Panc1 (cell line): ENCODE measurements at regions not wholly inside any gene's neighbourhood (a gene's known extent, or its start where the extent isn't known, plus 50 kb on each side); places are given as distances from the start of the nearest gene placed in this dataset.

Experiments
- ATAC-seq: fragments of 200-7000 bp; cut with Tn5 transposase; 2 replicates; pipeline ENCODE4 v1.9.1; 2020; ENCODE audit warnings: mild to moderate bottlenecking, moderate library complexity
- BruUV-seq: library from RNA; stranded (reverse); fragments of 400-500 nt; replicated peaks from 2 replicates; lab custom pipeline; 2021; lab: Mats Ljungman, UMichigan
- CTCF ChIA-PET: fragments of 300-600 bp; sonication (Branson Sonifier 250); formaldehyde crosslinking; loops from one replicate; lab custom pipeline; 2022; ENCODE audit warnings: antibody characterized with exemption; lab: Charles Lee
- POLR2A ChIA-PET: fragments of 300-600 bp; sonication (Branson Sonifier 250); formaldehyde crosslinking; loops from one replicate; lab custom pipeline; 2022; ENCODE audit warnings: antibody characterized with exemption; lab: Charles Lee
- DNase-seq: peaks from one replicate; pipeline ENCODE4 v3.0.0-alpha.2; 2010; ENCODE audit warnings: low read depth, low spot score
- H3K27ac ChIP-seq: 2 replicates; pipeline ENCODE4 v1.5.1; 2011; ENCODE audit warnings: mild to moderate bottlenecking, low read length, inconsistent platforms
- H3K27me3 ChIP-seq: fragments of 200-500 bp; sonication (Bioruptor generic); 2 replicates; pipeline ENCODE4 v1.6.0; 2014; ENCODE audit warnings: low read length, inconsistent platforms; ENCODE audit not compliant: control insufficient read depth, insufficient read depth
- H3K36me3 ChIP-seq: fragments of 200-500 bp; sonication (Bioruptor generic); 2 replicates; pipeline ENCODE4 v1.5.1; 2014; ENCODE audit warnings: inconsistent platforms, mild to moderate bottlenecking, low read length, moderate library complexity; ENCODE audit not compliant: control insufficient read depth, insufficient read depth
- H3K4me1 ChIP-seq: 2 replicates; pipeline ENCODE4 v1.5.1; 2011; ENCODE audit warnings: inconsistent platforms, mild to moderate bottlenecking, low read length, moderate library complexity; ENCODE audit not compliant: control insufficient read depth, insufficient read depth
- H3K4me3 ChIP-seq, 2 experiments: 2 replicates each; pipeline ENCODE4 v1.5.1; 2011 to 2012; ENCODE audit warnings: low read depth in 2 of 2, low read length in 2 of 2, mild to moderate bottlenecking in 2 of 2, inconsistent platforms in 1 of 2, moderate library complexity in 1 of 2
- H3K9me3 ChIP-seq: fragments of 200-500 bp; sonication (Bioruptor generic); 2 replicates; pipeline ENCODE4 v1.5.1; 2014; ENCODE audit warnings: low read depth, mild to moderate bottlenecking, inconsistent platforms, low read length, moderate library complexity; ENCODE audit not compliant: control insufficient read depth, insufficient read depth
- CTCF ChIP-seq: fragments of 450-650 bp; IDR thresholded peaks from 2 replicates; pipeline ENCODE4 v1.5.1; 2017; ENCODE audit warnings: mild to moderate bottlenecking
- POLR2AphosphoS5 ChIP-seq: IDR thresholded peaks from 2 replicates; pipeline ENCODE4 v1.6.1; 2012; ENCODE audit warnings: mild to moderate bottlenecking, low read depth, low read length, moderate library complexity
- REST ChIP-seq, 2 experiments: IDR thresholded peaks; 2 replicates each; pipeline ENCODE4 v1.6.1; 2011 to 2012; ENCODE audit warnings: low read depth in 2 of 2, control low read depth in 1 of 2, low read length in 1 of 2, mild to moderate bottlenecking in 1 of 2, moderate library complexity in 1 of 2; ENCODE audit not compliant: insufficient read depth in 1 of 2
- SIN3A ChIP-seq: IDR thresholded peaks from 2 replicates; pipeline ENCODE4 v1.6.1; 2012; ENCODE audit warnings: low read depth, mild to moderate bottlenecking, low read length, moderate library complexity, borderline replicate concordance; ENCODE audit not compliant: insufficient read depth
- TCF7L2 ChIP-seq: IDR thresholded peaks from 2 replicates; pipeline ENCODE4 v1.6.1; 2011; ENCODE audit warnings: mild to moderate bottlenecking, low read depth, low read length, inconsistent platforms
- in situ Hi-C: cut with HindIII; loops from 2 replicates; pipeline ENCODE4 v1.10.0; 2016; ENCODE audit warnings: low sequenced_read_pairs, low pct_unique_long_range_greater_than_20kb
- intact Hi-C: fragments of 100-400 bp; cut with micrococcal nuclease; formaldehyde crosslinking; loops from one replicate; pipeline ENCODE4 v1.10.0; 2022; ENCODE audit not compliant: unreplicated experiment

GRCh38 chr5:24314106-24314505, 330.7 kb downstream of the CDH10 start:
- Histone ChIP-seq H3K36me3 (no peaks in the 10 kb centered on the region), H3K4me3 (no peak overlapping the region), H3K27ac (no peak overlapping the region), H3K27me3 (no peaks in the 10 kb centered on the region), H3K4me1 (no peaks in the 10 kb centered on the region), H3K9me3 (no peaks in the 10 kb centered on the region)
- intact Hi-C loops, result no loop called here
- ChIA-PET CTCF (interaction anchor here (0.5 kb wide), 1 partner anchor 1411 kb away, joined by 3 read pairs; no protein-coding TSS in a partner anchor), POLR2A (no interaction called here)
- ATAC-seq (no peak), DNase-seq (no peak)
- in situ Hi-C loops, result no loop called here
- no TSS peak for BruUV-seq
- TF ChIP-seq TCF7L2 (no peak), REST (IDR thresholded peaks at IDR 0.05; ENCODE audit: insufficient read depth in 1 of 2, low read depth in 2 of 2, low read length in 1 of 2) (no peak), POLR2AphosphoS5 (no peak), SIN3A (no peak), CTCF (no peak)

GRCh38 chr5:24320643-24321042, 324.1 kb downstream of the CDH10 start:
- no peaks in the 10 kb centered on the region for H3K36me3 ChIP-seq
- ChIA-PET POLR2A (no interaction called here), CTCF (no interaction called here)
- intact Hi-C loops, result no loop called here
- H3K4me1 ChIP-seq, result no peaks in the 10 kb centered on the region
- TF ChIP-seq POLR2AphosphoS5, result no peak
- no peak for TF ChIP-seq TCF7L2
- TF ChIP-seq REST (IDR thresholded peaks at IDR 0.05; ENCODE audit: insufficient read depth in 1 of 2, low read depth in 2 of 2, low read length in 1 of 2), result no peak
- no peak for TF ChIP-seq SIN3A
- no peak for TF ChIP-seq CTCF
- H3K27ac ChIP-seq, result no peak overlapping the region
- ATAC-seq (no peak), DNase-seq (no peak)
- H3K9me3 ChIP-seq, result no peaks in the 10 kb centered on the region
- no TSS peak for BruUV-seq
- in situ Hi-C loops, result no loop called here
- H3K27me3 ChIP-seq, result no peaks in the 10 kb centered on the region
- H3K4me3 ChIP-seq, result no peak overlapping the region
